CD4-positive, alpha-beta memory T cell (primary cell): ENCODE measurements at regions not wholly inside any gene's neighbourhood (a gene's known extent, or its start where the extent isn't known, plus 50 kb on each side); places are given as distances from the start of the nearest gene placed in this dataset.

ENCODE experiments used
- CTCF ChIA-PET: fragments of 350-600 bp; sonication (Branson Sonifier 250); formaldehyde crosslinking; loops from one replicate; lab custom pipeline; 2021; ENCODE audit warnings: inconsistent platforms; ENCODE audit not compliant: partially characterized antibody; lab: Charles Lee
- POLR2A ChIA-PET: fragments of 350-600 bp; sonication (Branson Sonifier 250); formaldehyde crosslinking; loops from one replicate; lab custom pipeline; 2021; ENCODE audit not compliant: partially characterized antibody; lab: Charles Lee
- DNase-seq, 5 donors: peaks; one replicate each; pipeline versions ENCODE4 v3.0.0 to v3.0.0-alpha.2; 2020 to 2022; ENCODE audit warnings: mixed read lengths in 1 of 5
- H3K27ac ChIP-seq: one replicate; pipeline ENCODE4 v1.7.0; 2013; ENCODE audit warnings: low read depth, low read length
- H3K27me3 ChIP-seq: 2 replicates; pipeline ENCODE4 v1.7.0; 2013; ENCODE audit warnings: mild to moderate bottlenecking, low read length, moderate library complexity; ENCODE audit not compliant: insufficient read depth
- H3K36me3 ChIP-seq: 2 replicates; pipeline ENCODE4 v1.7.0; 2013; ENCODE audit warnings: mild to moderate bottlenecking, low read length, moderate library complexity; ENCODE audit not compliant: insufficient read depth
- H3K4me1 ChIP-seq: 2 replicates; pipeline ENCODE4 v1.7.0; 2013; ENCODE audit warnings: mild to moderate bottlenecking, low read length, moderate library complexity; ENCODE audit not compliant: insufficient read depth
- H3K4me3 ChIP-seq, 2 donors: one replicate each; pipeline ENCODE4 v1.7.0; 2013; ENCODE audit warnings: low read length in 2 of 2, mild to moderate bottlenecking in 1 of 2
- H3K9me3 ChIP-seq, 2 donors: one replicate each; pipeline ENCODE4 v1.7.0; 2013; ENCODE audit warnings: low read length in 2 of 2, control low read depth in 1 of 2; ENCODE audit not compliant: control insufficient read depth in 1 of 2
- H3K27ac Mint-ChIP-seq, 7 donors: one replicate each; pipeline ENCODE4 v1.8.0; 2020 to 2021; ENCODE audit warnings: mixed read lengths in 7 of 7, mild to moderate bottlenecking in 6 of 7, inconsistent platforms in 3 of 7, moderate library complexity in 3 of 7
- H3K27me3 Mint-ChIP-seq, 2 donors: one replicate each; pipeline ENCODE4 v1.8.0; 2020 to 2021; ENCODE audit warnings: mixed read lengths in 2 of 2
- H3K36me3 Mint-ChIP-seq, 2 donors: one replicate each; pipeline ENCODE4 v1.8.0; 2020 to 2021; ENCODE audit warnings: mixed read lengths in 2 of 2, inconsistent platforms in 1 of 2, mild to moderate bottlenecking in 1 of 2
- H3K4me1 Mint-ChIP-seq, 4 donors: one replicate each; pipeline ENCODE4 v1.8.0; 2020 to 2021; ENCODE audit warnings: mixed read lengths in 4 of 4, mild to moderate bottlenecking in 1 of 4
- H3K4me3 Mint-ChIP-seq, 8 donors: one replicate each; pipeline ENCODE4 v1.8.0; 2020 to 2021; ENCODE audit warnings: mixed read lengths in 8 of 8, mild to moderate bottlenecking in 7 of 8, moderate library complexity in 6 of 8, inconsistent platforms in 3 of 8
- H3K9me3 Mint-ChIP-seq, 8 donors: one replicate each; pipeline ENCODE4 v1.8.0; 2020 to 2021; ENCODE audit warnings: mixed read lengths in 8 of 8, mild to moderate bottlenecking in 5 of 8, inconsistent platforms in 3 of 8, moderate library complexity in 1 of 8
- intact Hi-C: fragments of 100-400 bp; cut with micrococcal nuclease; formaldehyde crosslinking; loops from one replicate; pipeline ENCODE4 v1.15.1; 2023

- no peaks in the 10 kb centered on the region for H3K4me1 Mint-ChIP-seq
- Histone ChIP-seq H3K4me1 (no peaks in the 10 kb centered on the region), H3K4me3 (no peak overlapping the region), H3K27me3 (no peaks in the 10 kb centered on the region), H3K27ac (no peak overlapping the region), H3K36me3 (no peaks in the 10 kb centered on the region), H3K9me3 (peaks cover 0 to 3% of the 10 kb centered on the region in 2 donors)
- ChIA-PET POLR2A (no interaction called here), CTCF (no interaction called here)
- no peak overlapping the region for H3K4me3 Mint-ChIP-seq
- intact Hi-C loops, result no loop called here
- H3K27ac Mint-ChIP-seq, result no peak overlapping the region
- no peaks in the 10 kb centered on the region for H3K36me3 Mint-ChIP-seq
- H3K9me3 Mint-ChIP-seq, result peaks cover 0 to 3% (median 0%) of the 10 kb centered on the region in 8 donors
- H3K27me3 Mint-ChIP-seq, result peaks cover 1 to 4% of the 10 kb centered on the region in 2 donors
- DNase-seq, result no peak
These were observed 1254.6 kb upstream of the CELF2 start for GRCh38 chr10:9762966-9763656.

- Histone ChIP-seq H3K27me3 (no peaks in the 10 kb centered on the region), H3K9me3 (no peaks in the 10 kb centered on the region), H3K4me1 (no peaks in the 10 kb centered on the region), H3K36me3 (no peaks in the 10 kb centered on the region), H3K27ac (no peak overlapping the region), H3K4me3 (no peak overlapping the region)
- DNase-seq, result no peak
- Mint-ChIP-seq H3K4me3 (no peak overlapping the region), H3K36me3 (no peaks in the 10 kb centered on the region), H3K27ac (no peak overlapping the region), H3K4me1 (no peaks in the 10 kb centered on the region), H3K27me3 (peaks cover 0 to 4% of the 10 kb centered on the region in 2 donors), H3K9me3 (peaks cover 0 to 3% (median 0%) of the 10 kb centered on the region in 8 donors)
- intact Hi-C loops, result no loop called here
- ChIA-PET CTCF (no interaction called here), POLR2A (no interaction called here)
These were observed 1250.9 kb upstream of the CELF2 start for GRCh38 chr10:9766762-9767161.

- no peaks in the 10 kb centered on the region for H3K27me3 ChIP-seq
- peaks cover 0 to 4% (median 0%) of the 10 kb centered on the region in 8 donors for H3K9me3 Mint-ChIP-seq
- no peaks in the 10 kb centered on the region for H3K27me3 Mint-ChIP-seq
- no peak overlapping the region for H3K4me3 ChIP-seq
- no peak overlapping the region for H3K27ac ChIP-seq
- intact Hi-C loops, result no loop called here
- H3K27ac Mint-ChIP-seq, result no peak overlapping the region
- no peaks in the 10 kb centered on the region for H3K36me3 ChIP-seq
- POLR2A ChIA-PET, result no interaction called here
- H3K4me3 Mint-ChIP-seq, result no peak overlapping the region
- DNase-seq, result no peak
- H3K36me3 Mint-ChIP-seq, result no peaks in the 10 kb centered on the region
- no peaks in the 10 kb centered on the region for H3K4me1 ChIP-seq
- no peaks in the 10 kb centered on the region for H3K4me1 Mint-ChIP-seq
- no peaks in the 10 kb centered on the region for H3K9me3 ChIP-seq
- CTCF ChIA-PET, result no interaction called here
These were observed 1236.0 kb upstream of the CELF2 start for GRCh38 chr10:9781666-9782065.

GRCh38 chr10:9786101-9786500, 1231.6 kb upstream of the CELF2 start:
- Histone ChIP-seq H3K4me1 (no peaks in the 10 kb centered on the region), H3K36me3 (no peaks in the 10 kb centered on the region), H3K27me3 (no peaks in the 10 kb centered on the region), H3K4me3 (no peak overlapping the region), H3K9me3 (no peaks in the 10 kb centered on the region), H3K27ac (no peak overlapping the region)
- Mint-ChIP-seq H3K4me1 (no peaks in the 10 kb centered on the region), H3K9me3 (peaks cover 0 to 4% (median 0%) of the 10 kb centered on the region in 8 donors), H3K4me3 (no peak overlapping the region), H3K27ac (no peak overlapping the region), H3K27me3 (peaks cover 0 to 5% of the 10 kb centered on the region in 2 donors), H3K36me3 (no peaks in the 10 kb centered on the region)
- CTCF ChIA-PET, result no interaction called here
- DNase-seq, result no peak
- intact Hi-C loops, result no loop called here
- POLR2A ChIA-PET, result no interaction called here

- Histone ChIP-seq H3K27me3 (no peaks in the 10 kb centered on the region), H3K36me3 (no peaks in the 10 kb centered on the region), H3K27ac (no peak overlapping the region), H3K4me1 (no peaks in the 10 kb centered on the region), H3K9me3 (no peaks in the 10 kb centered on the region), H3K4me3 (no peak overlapping the region)
- no peak overlapping the region for H3K27ac Mint-ChIP-seq
- peaks cover 0 to 5% of the 10 kb centered on the region in 2 donors for H3K27me3 Mint-ChIP-seq
- ChIA-PET POLR2A (no interaction called here), CTCF (no interaction called here)
- H3K9me3 Mint-ChIP-seq, result peaks cover 0 to 4% (median 0%) of the 10 kb centered on the region in 8 donors
- intact Hi-C loops, result no loop called here
- no peaks in the 10 kb centered on the region for H3K4me1 Mint-ChIP-seq
- no peak overlapping the region for H3K4me3 Mint-ChIP-seq
- H3K36me3 Mint-ChIP-seq, result no peaks in the 10 kb centered on the region
- DNase-seq, result no peak
These were observed 1231.1 kb upstream of the CELF2 start for GRCh38 chr10:9786576-9786975.

- H3K36me3 ChIP-seq, result no peaks in the 10 kb centered on the region
- Mint-ChIP-seq H3K36me3 (no peaks in the 10 kb centered on the region), H3K27me3 (peaks cover 0 to 5% of the 10 kb centered on the region in 2 donors), H3K4me1 (no peaks in the 10 kb centered on the region), H3K4me3 (no peak overlapping the region), H3K9me3 (peaks cover 0 to 2% (median 0%) of the 10 kb centered on the region in 8 donors), H3K27ac (no peak overlapping the region)
- intact Hi-C loops, result no loop called here
- no peaks in the 10 kb centered on the region for H3K9me3 ChIP-seq
- DNase-seq, result no peak
- ChIA-PET POLR2A (no interaction called here), CTCF (no interaction called here)
- H3K4me1 ChIP-seq, result no peaks in the 10 kb centered on the region
- H3K27ac ChIP-seq, result no peak overlapping the region
- H3K27me3 ChIP-seq, result no peaks in the 10 kb centered on the region
- H3K4me3 ChIP-seq, result no peak overlapping the region
These were observed 1227.7 kb upstream of the CELF2 start for GRCh38 chr10:9789996-9790395.

GRCh38 chr10:9792181-9792580, 1225.5 kb upstream of the CELF2 start:
- H3K27me3 ChIP-seq, result no peaks in the 10 kb centered on the region
- POLR2A ChIA-PET, result no interaction called here
- H3K36me3 ChIP-seq, result no peaks in the 10 kb centered on the region
- no peak overlapping the region for H3K4me3 ChIP-seq
- intact Hi-C loops, result no loop called here
- CTCF ChIA-PET, result no interaction called here
- Mint-ChIP-seq H3K4me3 (no peak overlapping the region), H3K36me3 (no peaks in the 10 kb centered on the region), H3K9me3 (peaks cover 0 to 2% (median 0%) of the 10 kb centered on the region in 8 donors), H3K4me1 (no peaks in the 10 kb centered on the region), H3K27me3 (peaks cover 0 to 5% of the 10 kb centered on the region in 2 donors), H3K27ac (no peak overlapping the region)
- H3K9me3 ChIP-seq, result no peaks in the 10 kb centered on the region
- no peaks in the 10 kb centered on the region for H3K4me1 ChIP-seq
- no peak overlapping the region for H3K27ac ChIP-seq
- DNase-seq, result no peak
